ENCODE measurements at regions not wholly inside any gene's neighbourhood (a gene's known extent, or its start where the extent isn't known, plus 50 kb on each side); places are given as distances from the start of the nearest gene placed in this dataset.
"Not testable (repeated sequence)": the region's sequence is repeated elsewhere in the genome, so short reads cannot be mapped to it uniquely, and the experiment has no call there.

DNA sequence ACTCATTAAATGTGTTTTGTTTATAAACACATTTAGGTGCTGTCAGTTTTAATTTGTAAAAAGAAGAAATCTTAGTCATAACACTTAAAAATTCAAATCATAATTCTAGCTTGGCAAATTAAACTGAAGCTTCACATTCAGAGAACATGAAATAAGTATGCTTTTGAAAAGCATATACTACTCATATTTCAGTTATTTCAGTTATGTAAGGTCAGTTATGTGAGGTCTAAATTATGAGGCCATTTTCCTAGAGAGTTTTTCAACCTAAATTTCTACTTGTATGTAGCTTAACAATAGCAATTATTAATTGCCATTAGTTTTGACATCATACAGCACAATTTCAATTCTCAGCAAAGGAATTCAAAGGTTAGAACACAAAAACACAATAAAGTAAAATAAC, 465.0 kb downstream of the PLOD2 start:
- Histone ChIP-seq H3K9me3 (ENCODE audit: low read depth, low read length) (no peaks in the 10 kb centered on the region), H3K27me3 (ENCODE audit: insufficient read depth, low read length) (no peaks in the 10 kb centered on the region), H3K4me2 (ENCODE audit: insufficient read depth, low read length) (no peak overlapping the region), H4K20me1 (ENCODE audit: insufficient read depth, low read length) (no peaks in the 10 kb centered on the region), H3K36me3 (ENCODE audit: insufficient read depth, low read length) (no peaks in the 10 kb centered on the region), H3K27ac (ENCODE audit: low read depth, low read length) (no peak overlapping the region), H3K79me2 (ENCODE audit: insufficient read depth, low read length) (no peaks in the 10 kb centered on the region), H2AFZ (ENCODE audit: low read length) (no peak overlapping the region), H3K4me1 (ENCODE audit: insufficient read depth, low read length) (no peaks in the 10 kb centered on the region), H3K4me3 (ENCODE audit: insufficient read depth, low read length) (no peak overlapping the region)
- TF ChIP-seq, protein P1, sequence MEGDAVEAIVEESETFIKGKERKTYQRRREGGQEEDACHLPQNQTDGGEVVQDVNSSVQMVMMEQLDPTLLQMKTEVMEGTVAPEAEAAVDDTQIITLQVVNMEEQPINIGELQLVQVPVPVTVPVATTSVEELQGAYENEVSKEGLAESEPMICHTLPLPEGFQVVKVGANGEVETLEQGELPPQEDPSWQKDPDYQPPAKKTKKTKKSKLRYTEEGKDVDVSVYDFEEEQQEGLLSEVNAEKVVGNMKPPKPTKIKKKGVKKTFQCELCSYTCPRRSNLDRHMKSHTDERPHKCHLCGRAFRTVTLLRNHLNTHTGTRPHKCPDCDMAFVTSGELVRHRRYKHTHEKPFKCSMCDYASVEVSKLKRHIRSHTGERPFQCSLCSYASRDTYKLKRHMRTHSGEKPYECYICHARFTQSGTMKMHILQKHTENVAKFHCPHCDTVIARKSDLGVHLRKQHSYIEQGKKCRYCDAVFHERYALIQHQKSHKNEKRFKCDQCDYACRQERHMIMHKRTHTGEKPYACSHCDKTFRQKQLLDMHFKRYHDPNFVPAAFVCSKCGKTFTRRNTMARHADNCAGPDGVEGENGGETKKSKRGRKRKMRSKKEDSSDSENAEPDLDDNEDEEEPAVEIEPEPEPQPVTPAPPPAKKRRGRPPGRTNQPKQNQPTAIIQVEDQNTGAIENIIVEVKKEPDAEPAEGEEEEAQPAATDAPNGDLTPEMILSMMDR (IDR thresholded peaks at IDR 0.05; ENCODE audit: extremely low read depth, low read depth, low read length), result no peak
- DNase-seq (ENCODE audit: insufficient read length, low spot score, missing footprints), result no peak

DNA sequence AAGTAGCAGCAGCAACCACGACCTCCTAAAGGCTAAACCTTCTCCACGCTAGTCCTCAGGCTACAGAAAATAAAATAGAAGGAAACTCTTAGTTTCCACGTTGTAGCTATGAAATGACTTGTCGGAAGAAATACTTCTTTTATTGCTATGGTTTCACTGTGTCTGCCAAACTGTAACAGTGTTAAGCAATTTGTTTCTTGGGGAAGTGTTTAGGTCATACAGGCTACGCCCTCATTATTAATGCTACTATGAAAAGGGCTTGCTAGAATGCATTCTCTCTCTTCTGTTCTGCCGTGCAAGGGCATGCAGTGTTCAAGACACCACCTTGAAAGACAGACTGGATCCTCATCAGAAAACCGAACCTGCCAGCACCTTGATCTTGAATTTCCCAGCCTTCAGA, 462.7 kb downstream of the PLOD2 start:
- Histone ChIP-seq H3K36me3 (ENCODE audit: insufficient read depth, low read length) (no peaks in the 10 kb centered on the region), H3K27me3 (ENCODE audit: insufficient read depth, low read length) (no peaks in the 10 kb centered on the region), H2AFZ (ENCODE audit: low read length) (no peak overlapping the region), H3K4me3 (ENCODE audit: insufficient read depth, low read length) (no peak overlapping the region), H3K79me2 (ENCODE audit: insufficient read depth, low read length) (no peaks in the 10 kb centered on the region), H3K4me1 (ENCODE audit: insufficient read depth, low read length) (no peaks in the 10 kb centered on the region), H3K9me3 (ENCODE audit: low read depth, low read length) (no peaks in the 10 kb centered on the region), H3K27ac (ENCODE audit: low read depth, low read length) (no peak overlapping the region), H3K4me2 (ENCODE audit: insufficient read depth, low read length) (no peak overlapping the region), H4K20me1 (ENCODE audit: insufficient read depth, low read length) (no peaks in the 10 kb centered on the region)
- TF ChIP-seq, protein P1 (IDR thresholded peaks at IDR 0.05; ENCODE audit: extremely low read depth, low read depth, low read length), result no peak
- DNase-seq (ENCODE audit: insufficient read length, low spot score, missing footprints), result no peak

DNA sequence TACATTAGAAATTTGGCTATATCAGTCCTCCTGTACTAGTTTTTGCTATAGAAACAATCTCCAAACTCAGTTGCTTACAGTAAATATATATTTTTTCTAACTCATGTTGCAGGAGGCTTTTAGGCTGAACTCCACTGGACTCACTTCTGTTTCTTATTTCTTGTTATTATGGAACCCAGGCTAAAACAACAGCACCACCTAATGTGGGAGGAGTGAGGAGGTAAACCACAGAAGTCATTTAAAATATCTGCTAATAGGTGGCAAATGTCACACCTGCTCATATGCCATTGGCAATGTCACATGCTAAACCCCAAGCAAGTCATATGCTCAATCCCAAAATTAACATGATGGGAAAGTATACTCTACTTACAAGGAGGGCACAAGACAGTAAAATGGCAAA, 462.2 kb downstream of the PLOD2 start:
- TF ChIP-seq, protein P1 (IDR thresholded peaks at IDR 0.05; ENCODE audit: extremely low read depth, low read depth, low read length), result no peak
- DNase-seq (ENCODE audit: insufficient read length, low spot score, missing footprints), result no peak
- no peaks in the 10 kb centered on the region for H3K36me3 ChIP-seq (ENCODE audit: insufficient read depth, low read length)
- no peak overlapping the region for H3K4me2 ChIP-seq (ENCODE audit: insufficient read depth, low read length)
- no peaks in the 10 kb centered on the region for H3K79me2 ChIP-seq (ENCODE audit: insufficient read depth, low read length)
- H2AFZ ChIP-seq (ENCODE audit: low read length), result no peak overlapping the region
- H3K9me3 ChIP-seq (ENCODE audit: low read depth, low read length), result no peaks in the 10 kb centered on the region
- H3K4me1 ChIP-seq (ENCODE audit: insufficient read depth, low read length), result no peaks in the 10 kb centered on the region
- no peaks in the 10 kb centered on the region for H3K27me3 ChIP-seq (ENCODE audit: insufficient read depth, low read length)
- no peak overlapping the region for H3K27ac ChIP-seq (ENCODE audit: low read depth, low read length)
- H4K20me1 ChIP-seq (ENCODE audit: insufficient read depth, low read length), result no peaks in the 10 kb centered on the region
- no peak overlapping the region for H3K4me3 ChIP-seq (ENCODE audit: insufficient read depth, low read length)

DNA sequence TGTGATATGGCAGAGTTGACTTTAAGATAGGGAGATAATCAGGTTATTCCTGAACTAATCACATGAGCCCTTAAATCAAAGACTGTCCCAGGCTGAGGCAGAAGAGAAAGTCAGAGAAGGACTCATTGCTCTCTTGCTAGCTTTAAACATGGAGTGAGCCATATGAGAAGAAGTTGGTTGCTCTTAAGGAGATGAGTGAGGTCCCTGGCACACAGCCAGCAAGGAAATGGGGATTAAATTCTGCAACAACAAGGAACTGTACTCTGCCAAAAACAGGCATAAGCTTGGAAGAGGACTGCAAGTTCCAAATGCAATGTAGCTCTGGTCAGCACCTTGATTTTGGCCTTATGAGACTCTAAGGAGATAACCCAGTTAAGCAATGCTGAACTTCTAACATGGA, 457.0 kb downstream of the PLOD2 start:
- no peaks in the 10 kb centered on the region for H3K9me3 ChIP-seq (ENCODE audit: low read depth, low read length)
- no peak overlapping the region for H3K4me3 ChIP-seq (ENCODE audit: insufficient read depth, low read length)
- DNase-seq (ENCODE audit: insufficient read length, low spot score, missing footprints), result no peak
- H3K4me2 ChIP-seq (ENCODE audit: insufficient read depth, low read length), result no peak overlapping the region
- no peaks in the 10 kb centered on the region for H3K79me2 ChIP-seq (ENCODE audit: insufficient read depth, low read length)
- no peaks in the 10 kb centered on the region for H4K20me1 ChIP-seq (ENCODE audit: insufficient read depth, low read length)
- no peaks in the 10 kb centered on the region for H3K4me1 ChIP-seq (ENCODE audit: insufficient read depth, low read length)
- H3K27me3 ChIP-seq (ENCODE audit: insufficient read depth, low read length), result no peaks in the 10 kb centered on the region
- H3K27ac ChIP-seq (ENCODE audit: low read depth, low read length), result no peak overlapping the region
- TF ChIP-seq, protein P1 (IDR thresholded peaks at IDR 0.05; ENCODE audit: extremely low read depth, low read depth, low read length), result no peak
- H2AFZ ChIP-seq (ENCODE audit: low read length), result no peak overlapping the region
- no peaks in the 10 kb centered on the region for H3K36me3 ChIP-seq (ENCODE audit: insufficient read depth, low read length)

DNA sequence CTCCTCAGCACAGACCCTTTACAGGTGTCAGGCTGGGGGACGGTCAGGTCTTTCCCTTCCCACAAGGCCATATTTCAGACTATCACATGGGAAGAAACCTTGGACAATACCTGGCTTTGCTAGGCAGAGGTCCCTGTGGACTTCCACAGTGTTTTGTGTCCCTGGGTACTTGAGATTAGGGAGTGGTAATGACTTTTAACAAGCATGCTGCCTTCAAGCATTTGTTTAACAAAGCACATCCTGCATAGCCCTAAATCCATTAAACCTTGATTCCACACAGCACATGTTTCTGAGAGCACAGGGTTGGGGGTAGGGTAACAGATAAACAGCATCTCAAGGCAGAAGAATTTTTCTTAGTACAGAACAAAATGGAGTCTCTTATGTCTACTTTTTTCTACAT, 451.2 kb downstream of the PLOD2 start:
- H3K9me3 ChIP-seq (ENCODE audit: low read depth, low read length); H4K20me1 ChIP-seq (ENCODE audit: insufficient read depth, low read length): not testable (repeated sequence)

More for the DNA sequence above, 451.2 kb downstream of the PLOD2 start:
- H3K79me2 ChIP-seq (ENCODE audit: insufficient read depth, low read length); DNase-seq (ENCODE audit: insufficient read length, low spot score, missing footprints); H3K27me3 ChIP-seq (ENCODE audit: insufficient read depth, low read length); H3K4me3 ChIP-seq (ENCODE audit: insufficient read depth, low read length); H2AFZ ChIP-seq (ENCODE audit: low read length); H3K27ac ChIP-seq (ENCODE audit: low read depth, low read length); H3K36me3 ChIP-seq (ENCODE audit: insufficient read depth, low read length); H3K4me1 ChIP-seq (ENCODE audit: insufficient read depth, low read length); H3K4me2 ChIP-seq (ENCODE audit: insufficient read depth, low read length): not testable (repeated sequence)

Measured in osteoblast (primary cell).